ENCODE measurements at regions not wholly inside any gene's neighbourhood (a gene's known extent, or its start where the extent isn't known, plus 50 kb on each side); places are given as distances from the start of the nearest gene placed in this dataset.

GRCh38 chr4:180642732-180643131 lies 1600.5 kb upstream of the TENM3 start:
- in situ Hi-C loops (cut with HindIII; ENCODE audit: low pct_ligation_motif_present, low pct_unique_long_range_greater_than_20kb, low sequenced_read_pairs), result no loop called here
- no peak for DNase-seq

- in situ Hi-C loops (cut with HindIII; ENCODE audit: low pct_ligation_motif_present, low pct_unique_long_range_greater_than_20kb, low sequenced_read_pairs), result no loop called here
- DNase-seq, result no peak
These were observed 1592.9 kb upstream of the TENM3 start for GRCh38 chr4:180650273-180650672.

- in situ Hi-C loops (cut with HindIII; ENCODE audit: low pct_ligation_motif_present, low pct_unique_long_range_greater_than_20kb, low sequenced_read_pairs), result no loop called here
- DNase-seq, result no peak
These were observed 1590.7 kb upstream of the TENM3 start for GRCh38 chr4:180652533-180652932.

GRCh38 chr4:180655886-180656285 lies 1587.3 kb upstream of the TENM3 start:
- in situ Hi-C loops (cut with HindIII; ENCODE audit: low pct_ligation_motif_present, low pct_unique_long_range_greater_than_20kb, low sequenced_read_pairs), result no loop called here
- no peak for DNase-seq

- DNase-seq, result no peak
- in situ Hi-C loops (cut with HindIII; ENCODE audit: low pct_ligation_motif_present, low pct_unique_long_range_greater_than_20kb, low sequenced_read_pairs), result no loop called here
These were observed 1585.3 kb upstream of the TENM3 start for GRCh38 chr4:180657881-180658280.

GRCh38 chr4:180664766-180665368 lies 1578.3 kb upstream of the TENM3 start:
- peak; percentile 79 for DNase-seq
- in situ Hi-C loops (cut with HindIII; ENCODE audit: low pct_ligation_motif_present, low pct_unique_long_range_greater_than_20kb, low sequenced_read_pairs), result no loop called here

GRCh38 chr4:180665481-180665880 lies 1577.7 kb upstream of the TENM3 start:
- in situ Hi-C loops (cut with HindIII; ENCODE audit: low pct_ligation_motif_present, low pct_unique_long_range_greater_than_20kb, low sequenced_read_pairs), result no loop called here
- no peak for DNase-seq

GRCh38 chr4:180665994-180666824 lies 1577.0 kb upstream of the TENM3 start:
- DNase-seq, result peak; percentile 60
- in situ Hi-C loops (cut with HindIII; ENCODE audit: low pct_ligation_motif_present, low pct_unique_long_range_greater_than_20kb, low sequenced_read_pairs), result no loop called here

GRCh38 chr4:180668732-180669131 lies 1574.5 kb upstream of the TENM3 start:
- DNase-seq, result no peak
- in situ Hi-C loops (cut with HindIII; ENCODE audit: low pct_ligation_motif_present, low pct_unique_long_range_greater_than_20kb, low sequenced_read_pairs), result no loop called here

- in situ Hi-C loops (cut with HindIII; ENCODE audit: low pct_ligation_motif_present, low pct_unique_long_range_greater_than_20kb, low sequenced_read_pairs), result no loop called here
- DNase-seq, result peak; percentile 58
These were observed 1573.5 kb upstream of the TENM3 start for GRCh38 chr4:180669680-180670079.

- no peak for DNase-seq
- in situ Hi-C loops (cut with HindIII; ENCODE audit: low pct_ligation_motif_present, low pct_unique_long_range_greater_than_20kb, low sequenced_read_pairs), result no loop called here
These were observed 1568.4 kb upstream of the TENM3 start for GRCh38 chr4:180674619-180675358.

- in situ Hi-C loops (cut with HindIII; ENCODE audit: low pct_ligation_motif_present, low pct_unique_long_range_greater_than_20kb, low sequenced_read_pairs), result no loop called here
- DNase-seq, result no peak
These were observed 1567.9 kb upstream of the TENM3 start for GRCh38 chr4:180675359-180675650.

- in situ Hi-C loops (cut with HindIII; ENCODE audit: low pct_ligation_motif_present, low pct_unique_long_range_greater_than_20kb, low sequenced_read_pairs), result no loop called here
- no peak for DNase-seq
These were observed 1562.9 kb upstream of the TENM3 start for GRCh38 chr4:180680305-180680704.

GRCh38 chr4:180682776-180683175 lies 1560.4 kb upstream of the TENM3 start:
- in situ Hi-C loops (cut with HindIII; ENCODE audit: low pct_ligation_motif_present, low pct_unique_long_range_greater_than_20kb, low sequenced_read_pairs), result no loop called here
- DNase-seq, result no peak

GRCh38 chr4:180683186-180683585 lies 1560.0 kb upstream of the TENM3 start:
- in situ Hi-C loops (cut with HindIII; ENCODE audit: low pct_ligation_motif_present, low pct_unique_long_range_greater_than_20kb, low sequenced_read_pairs), result no loop called here
- DNase-seq, result no peak

- in situ Hi-C loops (cut with HindIII; ENCODE audit: low pct_ligation_motif_present, low pct_unique_long_range_greater_than_20kb, low sequenced_read_pairs), result no loop called here
- no peak for DNase-seq
These were observed 1554.7 kb upstream of the TENM3 start for GRCh38 chr4:180688480-180688879.

GRCh38 chr4:180694875-180695274 lies 1548.3 kb upstream of the TENM3 start:
- DNase-seq, result no peak
- in situ Hi-C loops (cut with HindIII; ENCODE audit: low pct_ligation_motif_present, low pct_unique_long_range_greater_than_20kb, low sequenced_read_pairs), result no loop called here

GRCh38 chr4:180695851-180696250 lies 1547.4 kb upstream of the TENM3 start:
- DNase-seq, result peak; percentile 5
- in situ Hi-C loops (cut with HindIII; ENCODE audit: low pct_ligation_motif_present, low pct_unique_long_range_greater_than_20kb, low sequenced_read_pairs), result no loop called here

GRCh38 chr4:180696460-180697092 lies 1546.6 kb upstream of the TENM3 start:
- DNase-seq, result no peak
- in situ Hi-C loops (cut with HindIII; ENCODE audit: low pct_ligation_motif_present, low pct_unique_long_range_greater_than_20kb, low sequenced_read_pairs), result no loop called here
